Stimulated activated CD8-positive, alpha-beta memory T cell treated with anti-CD3 and anti-CD28 coated beads, Interleukin-7, amount 100 ng/mL, for 24 hours (primary cell): ENCODE measurements at regions not wholly inside any gene's neighbourhood (a gene's known extent, or its start where the extent isn't known, plus 50 kb on each side); places are given as distances from the start of the nearest gene placed in this dataset.
"Not testable (repeated sequence)": the region's sequence is repeated elsewhere in the genome, so short reads cannot be mapped to it uniquely, and the experiment has no call there.

Experiments used
- DNase-seq: peaks from one replicate; pipeline ENCODE4 v3.0.0-alpha.2; 2020; ENCODE audit warnings: low read depth

DNA sequence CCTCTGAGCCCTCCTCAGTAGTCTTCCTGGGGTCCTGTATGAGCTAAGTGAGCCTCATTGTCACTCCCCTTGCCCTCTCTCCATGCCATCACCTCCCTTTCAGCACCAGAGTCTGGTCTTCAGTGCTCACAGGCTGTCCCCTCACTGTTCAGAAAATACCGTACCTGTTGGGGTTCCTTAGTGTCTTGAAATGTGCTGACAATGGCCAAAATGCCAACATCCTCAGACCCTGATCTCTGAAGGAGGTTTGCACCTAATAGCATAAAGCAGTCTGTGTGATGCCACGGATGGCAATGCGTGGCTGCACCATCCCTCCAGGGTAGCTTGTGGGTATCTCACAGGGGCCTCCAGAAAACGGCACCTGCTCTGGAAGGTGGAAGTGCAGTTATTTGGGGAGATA is 301.0 kb upstream of the TLE3 start:
- no peak for DNase-seq

DNA sequence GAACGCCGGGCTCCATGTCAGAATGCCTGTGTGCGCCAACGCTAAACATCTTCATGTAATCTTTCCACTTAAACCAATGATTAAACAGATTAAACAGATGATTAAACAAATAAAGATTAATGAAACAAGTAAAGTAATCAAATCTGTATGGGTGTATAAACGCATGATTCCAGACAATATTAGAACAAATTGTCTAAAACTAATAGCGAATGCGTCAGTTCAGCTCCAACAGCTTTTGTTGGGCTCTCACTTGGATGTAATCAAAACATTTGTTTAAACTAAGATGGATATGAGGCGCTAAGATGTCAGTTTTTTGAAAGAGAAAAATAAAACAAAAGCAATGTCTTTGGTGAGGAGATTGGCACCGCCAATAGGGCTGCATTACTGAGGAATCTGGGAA is 299.1 kb upstream of the TLE3 start:
- no peak for DNase-seq

DNA sequence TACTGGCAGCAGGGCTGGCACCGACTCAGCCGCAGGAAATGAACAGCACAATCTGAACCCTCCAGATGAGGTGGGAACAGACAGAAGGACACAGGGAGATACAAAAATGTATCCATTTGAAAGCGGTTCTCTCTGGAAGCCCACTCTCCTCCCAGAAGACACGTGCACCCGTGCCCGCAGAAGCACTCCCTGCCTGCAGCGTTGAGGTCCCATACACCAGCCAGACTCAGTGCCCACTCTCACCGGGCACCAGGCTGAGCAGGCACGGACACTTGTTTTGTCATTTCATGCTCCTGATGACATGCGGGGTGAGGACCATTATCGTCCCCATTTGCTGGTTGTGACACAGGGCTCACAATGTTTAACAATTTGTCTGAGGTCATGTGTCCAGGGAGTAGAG is 297.4 kb upstream of the TLE3 start:
- DNase-seq, result no peak

DNA sequence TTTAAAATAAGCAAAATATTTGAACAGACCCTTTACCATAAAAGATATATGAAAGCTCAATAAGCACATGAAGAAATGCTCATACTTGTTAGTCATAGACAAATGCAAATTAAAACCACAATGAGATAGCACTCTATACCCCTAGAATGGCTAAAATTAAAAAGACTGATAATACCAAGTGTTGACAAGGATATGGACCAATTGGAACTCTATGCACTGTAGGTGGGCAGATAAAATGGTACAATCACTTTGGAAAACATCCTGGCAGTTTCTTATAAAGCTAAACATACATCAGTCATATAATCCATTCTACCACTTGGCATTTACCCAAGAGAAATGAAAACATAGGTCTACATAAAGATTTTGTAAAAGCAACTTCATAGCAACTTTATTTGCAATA is 293.0 kb upstream of the TLE3 start:
- DNase-seq, result no peak

DNA sequence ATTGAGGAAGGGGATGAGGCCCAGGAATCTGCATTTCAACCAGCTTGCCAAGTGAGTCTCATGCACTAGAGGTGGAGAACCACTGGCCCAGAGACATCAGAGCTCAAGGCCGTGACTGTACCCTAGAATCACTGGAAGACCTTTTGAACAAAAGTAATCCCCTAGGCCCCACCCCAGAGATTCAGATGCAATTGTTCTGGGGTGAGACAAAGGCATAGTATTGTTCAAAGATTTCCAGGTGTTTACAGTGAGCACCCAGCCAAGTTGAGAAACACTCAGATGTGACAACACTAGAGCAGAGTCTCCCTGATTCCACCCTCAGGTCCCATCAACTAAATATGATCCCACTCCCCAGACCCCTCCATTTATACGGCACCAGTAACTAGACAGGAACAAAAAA is 290.3 kb upstream of the TLE3 start:
- DNase-seq, result no peak

DNA sequence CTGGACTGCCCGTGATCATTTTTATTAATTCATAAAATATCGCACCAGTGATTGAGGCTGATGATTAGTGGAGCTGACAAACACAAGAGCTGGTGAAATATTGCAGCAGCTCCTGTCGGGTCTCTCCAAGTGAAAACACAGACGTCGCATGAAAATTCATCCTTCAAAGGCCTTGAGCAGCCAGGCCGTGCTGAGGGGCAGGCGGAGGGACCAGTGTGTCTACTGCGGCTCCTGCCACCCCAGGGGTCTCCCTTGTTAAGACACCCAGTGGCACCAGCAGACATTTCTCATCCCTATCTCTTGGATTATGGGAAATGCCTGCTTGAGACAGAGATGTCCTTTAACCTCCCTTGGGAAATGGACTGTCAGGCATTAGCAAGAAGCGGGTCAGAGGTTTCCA is 289.4 kb upstream of the TLE3 start:
- DNase-seq, result no peak

DNA sequence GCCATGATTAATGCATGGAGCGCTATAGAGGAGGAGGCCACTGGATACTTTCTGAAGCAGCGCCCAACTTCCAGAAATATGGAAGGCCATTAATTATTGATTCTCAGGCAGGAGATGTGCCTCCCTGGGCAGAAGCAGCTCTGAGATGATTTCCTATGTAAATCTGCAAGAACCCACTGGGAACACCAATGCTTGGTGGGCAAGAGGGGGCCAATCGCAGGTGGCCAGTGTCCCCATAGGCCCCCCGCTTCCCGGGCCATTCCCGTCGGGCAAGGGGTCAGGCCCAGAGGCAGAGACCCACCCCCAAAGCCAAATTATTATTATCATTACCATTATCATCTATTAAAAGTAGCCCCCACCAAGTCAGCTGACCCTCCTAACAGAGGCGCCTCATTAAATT is 288.0 kb upstream of the TLE3 start:
- DNase-seq, result no peak

DNA sequence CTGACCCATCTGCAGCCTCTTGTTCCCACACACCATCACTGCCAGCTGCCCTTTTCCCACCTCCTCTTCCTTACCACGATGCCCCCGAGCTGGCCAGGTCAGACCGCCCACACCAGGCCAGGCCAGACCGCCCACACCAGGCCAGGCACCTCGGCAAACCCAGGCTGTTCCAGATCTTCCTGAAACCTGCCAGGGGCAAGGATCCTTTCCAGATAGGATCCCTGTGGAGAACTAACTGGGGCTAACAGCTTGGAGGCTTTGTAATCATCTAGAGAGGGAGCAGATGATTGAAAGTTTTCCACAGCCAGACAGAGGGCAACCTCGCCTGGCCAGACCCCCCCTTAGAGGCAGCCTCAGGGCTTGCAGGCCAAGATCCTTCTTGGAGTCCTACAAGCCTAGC is 287.3 kb upstream of the TLE3 start:
- DNase-seq, result no peak

DNA sequence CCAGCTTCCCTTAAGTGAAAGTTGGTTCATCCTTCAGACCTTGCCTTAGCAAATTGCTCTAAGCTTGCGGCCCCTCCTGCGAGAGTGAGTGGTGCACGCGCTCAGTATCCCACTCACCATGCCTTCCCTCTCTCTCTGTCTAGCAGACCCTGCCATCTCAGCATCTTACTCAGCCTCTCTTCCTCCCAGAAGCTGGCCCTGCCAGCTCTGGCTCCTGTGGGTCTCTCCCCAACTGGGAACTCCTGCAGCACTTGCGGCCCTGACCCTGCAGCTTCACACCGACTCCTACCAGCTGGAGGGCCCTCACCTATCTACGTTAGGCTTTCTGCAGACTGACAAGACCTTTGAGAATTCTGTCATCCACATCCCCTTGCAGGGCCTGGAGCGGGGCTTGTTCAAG is 286.1 kb upstream of the TLE3 start:
- no peak for DNase-seq

DNA sequence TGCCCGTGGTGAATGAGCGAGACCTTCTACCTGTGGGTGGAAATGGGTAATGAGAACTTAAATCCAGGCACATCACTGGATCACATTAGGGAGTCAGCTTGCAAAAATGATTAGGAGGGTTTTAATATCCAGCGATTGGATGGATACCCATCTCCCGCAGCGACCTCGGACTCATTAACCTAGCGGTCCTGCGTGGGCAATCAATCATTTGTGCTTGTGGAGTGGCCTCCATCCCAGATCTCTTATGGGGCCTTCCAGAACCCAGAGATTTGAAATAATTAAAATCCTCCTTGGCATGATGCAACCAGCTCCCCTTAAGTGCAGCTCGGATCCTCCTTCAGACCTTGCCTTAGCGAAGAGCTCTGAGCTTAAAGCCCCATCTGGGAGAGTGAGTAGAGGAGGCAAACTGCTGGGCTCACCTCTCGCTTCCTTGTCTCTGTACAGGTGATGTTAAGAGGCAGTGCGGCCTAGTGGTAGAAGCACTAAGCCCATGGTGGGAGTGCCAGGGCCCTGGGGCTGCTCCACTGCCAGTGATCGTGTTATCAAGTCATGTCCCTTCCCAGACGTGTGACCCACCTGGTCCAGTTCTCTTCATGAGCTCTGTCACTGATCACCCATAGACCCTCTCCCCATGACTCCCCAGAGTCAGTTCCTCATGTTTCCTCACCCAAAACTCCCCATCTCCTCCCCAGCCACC is 285.2 kb upstream of the TLE3 start:
- DNase-seq, result no peak

DNA sequence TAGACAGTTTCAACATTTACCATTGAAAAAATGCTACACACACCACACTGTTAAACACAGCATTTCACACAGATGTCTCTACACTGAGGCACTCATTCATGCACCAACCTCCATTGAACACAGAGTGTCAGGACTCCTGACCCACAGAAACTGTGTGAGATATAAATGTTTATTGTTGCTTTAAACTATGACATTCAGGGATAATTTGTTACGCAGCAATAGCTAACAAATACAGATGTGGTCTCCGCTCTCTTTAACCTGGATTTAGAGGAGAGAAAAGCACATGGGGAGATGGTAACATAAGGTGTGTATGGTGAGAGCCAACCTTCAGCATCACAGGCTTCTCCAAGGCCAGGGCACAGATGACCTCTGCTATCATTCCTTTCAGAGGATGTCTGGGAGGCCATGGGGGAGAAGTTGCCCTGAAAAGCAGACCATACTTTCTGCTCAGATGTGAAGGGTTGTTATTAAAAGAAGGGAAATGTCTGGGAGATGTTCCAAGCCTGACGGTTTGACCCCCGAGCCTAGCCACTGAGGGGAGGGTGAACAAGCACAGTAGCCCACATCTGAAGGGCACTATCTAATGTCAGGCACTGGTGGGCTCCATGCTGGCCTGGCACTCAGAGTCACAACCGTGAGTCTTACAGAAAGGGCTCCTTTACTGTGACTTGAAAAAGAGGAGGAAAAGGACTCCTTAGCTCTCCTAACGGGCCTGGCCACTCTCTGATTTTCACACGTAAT is 284.5 kb upstream of the TLE3 start:
- DNase-seq, result no peak

DNA sequence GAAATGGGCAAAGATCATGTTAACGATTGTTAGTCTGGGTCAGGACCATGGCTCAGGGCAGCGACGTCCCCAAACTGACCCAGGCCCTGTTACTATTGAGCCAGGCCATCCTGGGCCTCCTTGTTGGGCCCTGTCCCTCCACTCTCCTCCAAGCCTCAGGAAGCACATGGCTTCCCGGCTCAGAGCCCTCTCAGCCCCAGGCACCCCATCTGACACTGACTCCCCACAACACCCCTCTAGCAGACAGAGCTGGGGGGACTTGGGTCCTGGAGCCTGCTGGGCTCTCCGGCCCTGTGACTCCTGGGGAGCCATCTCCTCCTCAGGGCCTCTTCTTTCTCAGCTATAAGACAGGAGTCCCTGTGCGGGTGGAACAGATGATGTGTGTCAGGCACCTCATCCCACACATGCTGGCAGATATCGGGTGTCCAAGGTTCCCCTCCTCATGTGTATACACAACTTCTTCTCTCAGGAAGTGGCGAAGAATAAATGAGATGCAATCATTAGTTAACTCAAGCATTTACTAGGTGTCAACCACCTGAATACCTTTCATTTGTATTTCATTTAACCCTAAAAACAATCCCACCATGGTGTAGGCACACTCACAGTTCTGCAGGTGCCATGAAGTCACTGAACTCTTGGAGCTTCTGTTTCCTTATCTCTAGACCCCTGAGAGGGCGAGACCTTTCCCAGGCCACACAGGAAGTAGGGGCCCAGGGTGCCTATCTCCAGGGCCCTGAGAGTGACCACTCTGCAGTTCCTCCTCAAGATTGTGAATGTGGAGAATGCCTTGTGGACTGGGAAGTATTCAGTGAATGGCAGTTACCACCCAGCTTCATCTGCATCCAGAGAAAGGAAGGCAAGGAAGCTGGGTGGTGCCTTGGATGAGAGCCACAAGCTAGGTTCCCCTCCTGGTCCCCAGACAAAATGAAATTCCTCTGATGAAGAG is 282.5 kb upstream of the TLE3 start:
- no peak for DNase-seq

DNA sequence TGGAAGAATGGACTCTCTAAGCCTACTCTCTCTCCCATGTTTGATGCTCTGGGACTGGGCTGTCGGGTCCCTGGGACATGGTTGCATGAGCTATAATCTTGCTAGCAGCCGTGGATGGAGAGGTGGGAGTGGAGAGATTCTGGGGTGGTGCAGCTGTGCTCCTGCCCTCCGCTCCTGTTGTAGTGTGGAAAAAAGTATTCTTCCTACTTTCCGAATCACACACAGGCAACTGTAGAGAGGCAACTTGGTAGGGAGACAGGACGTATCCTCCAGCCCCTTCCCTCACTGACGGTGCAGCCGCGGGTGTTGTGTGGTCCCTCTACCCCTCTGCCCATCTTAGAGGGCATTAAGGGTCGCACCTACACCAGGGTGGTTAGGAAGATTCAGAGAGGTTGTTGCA is 281.4 kb upstream of the TLE3 start:
- DNase-seq, result no peak

DNA sequence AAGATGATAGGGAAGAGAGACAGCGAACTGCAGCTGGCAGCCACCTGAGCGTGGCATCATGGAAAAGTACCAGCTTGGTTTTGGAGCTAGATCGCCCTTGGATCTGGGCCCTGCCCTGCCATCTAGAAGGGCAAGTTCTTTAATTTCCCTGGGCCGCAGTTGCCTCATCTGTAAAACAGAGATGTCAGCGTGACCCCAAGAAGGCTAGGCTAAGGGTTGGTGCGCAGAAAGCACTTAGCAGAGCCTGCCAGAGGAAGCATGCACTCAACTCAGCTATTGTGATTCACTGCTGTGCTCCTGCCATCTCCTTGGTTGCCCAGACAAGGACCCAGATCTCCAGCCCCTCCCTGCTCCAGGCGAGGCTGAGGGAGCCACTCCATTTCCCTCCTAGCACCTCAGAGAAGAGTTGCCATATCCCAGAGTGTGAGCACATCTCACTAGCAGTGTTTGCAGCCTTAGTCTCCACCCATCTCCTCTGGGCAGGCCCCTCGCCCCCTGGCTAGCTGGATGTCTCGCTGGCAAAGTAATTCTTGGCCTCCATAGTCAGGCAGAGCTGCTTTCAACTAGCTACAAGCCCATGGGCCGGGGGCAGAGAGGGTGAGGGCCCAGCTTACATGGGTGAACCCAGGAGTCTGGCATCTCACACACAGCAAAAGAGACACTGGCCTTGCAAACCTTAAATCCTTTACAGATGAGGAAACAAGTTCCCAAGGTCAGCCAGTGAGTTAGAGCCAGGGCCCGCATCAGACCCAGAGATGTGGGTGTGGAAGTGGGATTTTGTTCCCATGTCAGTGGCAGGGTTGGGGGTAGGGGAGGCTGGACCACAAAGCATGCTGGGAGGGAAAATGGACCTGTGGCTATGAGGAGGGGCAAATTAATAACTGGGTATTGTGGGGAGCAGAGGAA is 280.7 kb upstream of the TLE3 start:
- DNase-seq, result no peak

DNA sequence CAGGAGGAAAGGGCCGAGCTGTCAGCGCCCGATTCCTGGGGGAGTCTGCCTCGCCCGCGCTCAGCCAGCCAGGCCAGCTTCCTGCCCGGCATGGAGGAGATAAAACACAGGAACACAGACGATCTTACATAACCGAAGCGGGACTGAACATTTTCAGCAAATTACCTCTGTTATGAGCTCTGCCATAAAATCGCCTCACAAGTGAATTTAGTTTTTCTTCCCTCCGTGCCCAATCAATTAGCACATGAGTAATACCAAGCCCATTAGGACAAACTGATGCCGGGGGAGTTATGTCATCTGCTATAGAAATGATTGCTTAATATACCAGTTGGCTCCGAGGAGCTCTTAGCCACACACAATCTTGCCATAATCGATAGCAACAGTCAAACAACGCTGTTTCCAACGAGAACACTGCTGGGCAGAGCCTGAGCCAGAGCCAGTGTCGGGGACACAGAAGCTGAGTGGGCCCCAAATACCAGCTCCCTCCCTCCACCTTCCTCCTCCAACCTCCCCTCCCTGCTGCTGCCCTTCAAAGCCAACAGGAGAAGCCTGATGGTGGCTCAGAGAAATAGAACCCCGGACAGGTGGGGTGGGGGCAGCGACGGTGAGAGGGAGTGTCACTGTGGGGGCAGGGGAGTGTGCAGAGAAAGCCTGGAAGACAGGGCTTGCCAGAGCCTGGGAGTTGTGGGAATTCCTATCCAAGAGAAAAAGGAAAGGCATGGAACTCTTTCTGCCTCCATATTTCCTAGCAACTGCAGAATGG is 279.4 kb upstream of the TLE3 start:
- DNase-seq, result no peak

DNA sequence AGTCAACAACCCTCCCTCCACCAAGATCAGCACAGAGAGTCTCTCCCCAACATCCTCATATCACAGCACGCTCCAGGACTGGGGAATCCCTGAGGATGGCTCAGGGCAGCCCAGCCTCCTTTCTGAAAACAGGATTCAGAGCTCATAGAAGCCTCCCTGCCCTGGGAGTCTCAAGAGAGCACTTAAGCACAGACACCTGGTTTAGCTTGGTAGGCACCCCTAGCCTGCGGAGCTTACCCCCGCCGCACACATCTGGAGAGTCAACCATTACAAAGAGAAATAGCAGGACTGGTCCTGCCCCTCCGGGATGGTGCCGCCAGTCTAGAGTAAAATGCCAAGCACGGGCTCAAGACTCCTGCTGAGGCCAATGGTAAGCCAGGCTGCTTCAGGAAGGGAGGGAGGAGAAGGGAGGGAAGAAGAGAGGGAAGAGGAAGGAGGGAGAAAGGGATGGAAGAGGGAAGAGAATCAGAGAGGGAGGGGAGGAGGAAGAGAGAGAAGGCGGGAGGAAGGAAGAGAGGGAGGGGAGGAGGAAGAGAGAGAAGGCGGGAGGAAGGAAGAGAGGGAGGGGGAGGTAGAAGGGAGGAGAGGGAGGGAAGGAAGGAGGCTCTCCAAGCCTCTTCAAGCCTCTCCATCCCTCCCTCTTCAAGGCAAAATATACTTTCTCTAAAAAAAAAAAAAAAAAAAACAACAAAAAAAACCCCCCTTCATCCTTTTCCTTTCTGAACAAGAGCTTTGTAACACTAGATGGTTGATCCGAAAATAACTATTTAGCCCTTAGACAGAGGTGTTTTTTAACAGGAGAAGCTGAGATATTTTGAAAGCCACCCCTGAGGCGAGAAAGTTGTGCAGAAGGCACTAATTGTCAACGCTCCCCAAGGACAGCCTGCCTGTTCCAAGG is 278.6 kb upstream of the TLE3 start:
- DNase-seq, result no peak

DNA sequence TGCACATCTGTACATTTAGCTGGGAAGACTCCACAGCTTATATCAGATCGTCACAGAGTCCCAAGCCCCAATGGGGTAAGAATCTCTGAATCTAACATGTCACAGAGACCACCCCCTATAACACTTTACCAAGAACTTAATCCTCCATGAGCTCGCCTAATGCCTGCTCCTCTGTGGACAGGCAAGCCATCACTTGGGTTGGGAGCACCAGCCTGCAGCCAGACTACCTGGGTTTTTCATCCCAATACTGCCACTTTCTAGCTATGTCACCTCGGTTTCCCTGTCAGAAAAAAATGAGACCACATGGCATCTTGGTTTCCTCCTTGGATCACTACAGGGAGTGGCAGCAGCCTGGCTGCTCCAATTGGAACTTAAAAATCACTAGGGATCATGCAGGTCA is 277.9 kb upstream of the TLE3 start:
- DNase-seq, result no peak

DNA sequence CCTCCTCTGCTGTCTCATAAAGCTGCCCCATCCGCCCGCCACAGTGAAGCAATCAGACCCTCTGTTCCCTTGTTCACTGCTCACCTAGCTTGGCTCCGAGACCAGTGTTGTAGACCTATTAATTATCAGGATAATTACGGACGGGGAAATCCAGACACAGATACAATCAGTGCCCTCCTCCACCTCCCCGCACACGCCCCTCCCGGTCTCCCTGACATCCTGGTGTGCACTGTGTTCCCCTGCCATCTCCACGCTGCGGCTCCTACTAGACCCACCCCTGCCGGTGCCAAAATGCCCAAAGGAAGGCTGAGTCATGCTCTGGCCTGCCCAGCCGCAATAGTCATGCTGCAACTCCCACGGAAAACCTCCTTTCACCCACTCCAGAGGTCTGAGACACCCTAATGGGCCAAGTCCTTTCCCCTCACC is 277.3 kb upstream of the TLE3 start:
- no peak for DNase-seq

DNA sequence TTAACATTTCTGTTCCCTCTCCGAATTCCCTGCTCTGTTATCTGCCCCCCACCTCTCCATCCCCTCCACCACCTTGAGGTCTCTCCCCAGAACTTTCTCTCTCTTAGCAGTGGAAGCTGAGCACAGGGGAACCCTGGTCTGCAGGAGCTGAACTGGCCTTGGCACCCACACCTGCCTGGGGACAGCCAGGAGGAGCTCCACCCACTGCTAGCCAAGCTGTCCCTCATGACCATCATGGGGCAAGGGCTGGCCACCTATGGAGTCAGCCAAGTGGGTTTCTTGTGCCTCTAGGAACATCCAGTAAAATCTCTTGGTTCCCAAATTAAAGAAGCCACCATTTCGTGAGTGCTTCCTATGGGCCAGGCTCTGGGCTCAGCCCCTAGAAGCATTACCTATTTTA is 276.4 kb upstream of the TLE3 start:
- no peak for DNase-seq

DNA sequence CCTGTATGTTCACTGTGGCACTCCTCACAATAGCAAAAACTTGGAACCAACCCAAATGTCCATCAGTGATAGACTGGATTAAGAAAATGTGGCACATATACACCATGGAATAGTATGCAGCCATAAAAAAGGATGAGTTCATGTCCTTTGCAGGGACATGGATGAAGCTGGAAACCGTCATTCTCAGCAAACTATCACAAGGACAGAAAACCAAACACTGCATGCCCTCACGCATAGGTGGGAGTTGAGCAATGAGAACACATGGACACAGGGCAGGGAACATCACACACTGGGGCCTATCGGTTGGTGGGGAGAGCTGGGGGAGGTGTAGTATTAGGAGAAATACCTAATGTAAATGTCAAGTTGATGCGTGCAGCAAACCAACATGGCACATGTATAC is 275.7 kb upstream of the TLE3 start:
- not testable (repeated sequence) for DNase-seq
